CD4-positive, alpha-beta T cell (primary cell): ENCODE measurements at regions not wholly inside any gene's neighbourhood (a gene's known extent, or its start where the extent isn't known, plus 50 kb on each side); places are given as distances from the start of the nearest gene placed in this dataset.

Experiments
- ATAC-seq: fragments of 200-7000 bp; cut with Tn5 transposase; one replicate; pipeline ENCODE4 v1.10.0; 2022; ENCODE audit warnings: mild to moderate bottlenecking; ENCODE audit not compliant: poor library complexity
- CTCF ChIA-PET: fragments of 350-600 bp; sonication (Branson Sonifier 250); formaldehyde crosslinking; loops from one replicate; lab custom pipeline; 2021; ENCODE audit warnings: antibody characterized with exemption, inconsistent platforms; lab: Charles Lee
- POLR2A ChIA-PET: fragments of 350-600 bp; sonication (Branson Sonifier 250); formaldehyde crosslinking; loops from one replicate; lab custom pipeline; 2021; ENCODE audit warnings: antibody characterized with exemption, inconsistent platforms; lab: Charles Lee
- DNase-seq, 14 experiments: peaks; one replicate each; pipeline ENCODE4 v3.0.0-alpha.2; 2013 to 2020; ENCODE audit warnings: mixed read lengths in 2 of 14
- H3K27ac ChIP-seq, 2 donors: one replicate each; pipeline versions ENCODE4 v1.5.1 to v1.7.0; 2013; ENCODE audit warnings: low read length in 2 of 2, low read depth in 1 of 2, mild to moderate bottlenecking in 1 of 2
- H3K27me3 ChIP-seq, 2 experiments: 1 replicate in 1 of 2; 2 replicates in 1 of 2; pipeline versions ENCODE4 v1.6.1 to v1.7.0; 2013; ENCODE audit warnings: low read length in 2 of 2, control low read depth in 1 of 2, mild to moderate bottlenecking in 1 of 2, moderate library complexity in 1 of 2; ENCODE audit not compliant: insufficient read depth in 2 of 2, control insufficient read depth in 1 of 2
- H3K36me3 ChIP-seq: one replicate; pipeline ENCODE4 v1.6.1; 2013; ENCODE audit warnings: low read length, control low read depth; ENCODE audit not compliant: insufficient read depth
- H3K4me1 ChIP-seq: one replicate; pipeline ENCODE4 v1.6.1; 2013; ENCODE audit warnings: low read length, control low read depth; ENCODE audit not compliant: insufficient read depth
- H3K4me3 ChIP-seq: one replicate; pipeline ENCODE4 v1.5.1; 2013; ENCODE audit warnings: mild to moderate bottlenecking, low read length, moderate library complexity
- H3K9me3 ChIP-seq, 2 experiments: 1 replicate in 1 of 2; 2 replicates in 1 of 2; pipeline versions ENCODE4 v1.6.1 to v1.7.0; 2013; ENCODE audit warnings: low read length in 2 of 2, mild to moderate bottlenecking in 2 of 2, control low read depth in 1 of 2, moderate library complexity in 1 of 2; ENCODE audit not compliant: control insufficient read depth in 1 of 2, insufficient read depth in 1 of 2
- H3K27ac Mint-ChIP-seq: one replicate; pipeline ENCODE4 v1.8.0; 2020; ENCODE audit warnings: mixed read lengths
- H3K27me3 Mint-ChIP-seq: one replicate; pipeline ENCODE4 v1.8.0; 2021; ENCODE audit warnings: mixed read lengths
- H3K36me3 Mint-ChIP-seq: one replicate; pipeline ENCODE4 v1.8.0; 2021; ENCODE audit warnings: low read depth, mixed read lengths
- H3K4me1 Mint-ChIP-seq: one replicate; pipeline ENCODE4 v1.8.0; 2021; ENCODE audit warnings: low read depth, mixed read lengths
- H3K4me3 Mint-ChIP-seq: one replicate; pipeline ENCODE4 v1.8.0; 2020; ENCODE audit warnings: mild to moderate bottlenecking, mixed read lengths
- H3K9me3 Mint-ChIP-seq: one replicate; pipeline ENCODE4 v1.8.0; 2020; ENCODE audit warnings: mixed read lengths
- CTCF ChIP-seq: fragments of 200-600 bp; IDR thresholded peaks from one replicate; pipeline ENCODE4 v1.8.0; 2022; ENCODE audit warnings: antibody characterized with exemption, mild to moderate bottlenecking
- intact Hi-C, 2 experiments: fragments of 100-400 bp; cut with DNase I in 1 of 2; cut with micrococcal nuclease in 1 of 2; formaldehyde crosslinking; loops; one replicate each; pipeline versions ENCODE4 v1.15.1 to v1.9.0; 2023 to 2025; cut with DNase I, micrococcal nuclease

GRCh38 chr18:56120782-56121181 is 517.6 kb downstream of the TXNL1 start:
- H3K9me3 Mint-ChIP-seq, result no peaks in the 10 kb centered on the region
- H3K27me3 ChIP-seq, result no peaks in the 10 kb centered on the region
- H3K9me3 ChIP-seq, result peaks cover 0 to 3% of the 10 kb centered on the region in 2 experiments
- no peaks in the 10 kb centered on the region for H3K36me3 ChIP-seq
- DNase-seq, result no peak
- no peak overlapping the region for H3K4me3 Mint-ChIP-seq
- H3K27me3 Mint-ChIP-seq, result no peaks in the 10 kb centered on the region
- no peak for ATAC-seq
- no peak overlapping the region for H3K27ac Mint-ChIP-seq
- H3K4me3 ChIP-seq, result no peak overlapping the region
- no peak for TF ChIP-seq CTCF
- no peaks in the 10 kb centered on the region for H3K4me1 ChIP-seq
- ChIA-PET CTCF (no interaction called here), POLR2A (no interaction called here)
- no peak overlapping the region for H3K27ac ChIP-seq
- H3K4me1 Mint-ChIP-seq, result no peaks in the 10 kb centered on the region
- no peaks in the 10 kb centered on the region for H3K36me3 Mint-ChIP-seq
- intact Hi-C loops, result no loop called here

GRCh38 chr18:56119681-56120080 is 518.7 kb downstream of the TXNL1 start:
- Histone ChIP-seq H3K4me3 (no peak overlapping the region), H3K4me1 (no peaks in the 10 kb centered on the region), H3K36me3 (no peaks in the 10 kb centered on the region), H3K9me3 (peaks cover 0 to 3% of the 10 kb centered on the region in 2 experiments), H3K27me3 (no peaks in the 10 kb centered on the region), H3K27ac (no peak overlapping the region)
- CTCF ChIA-PET, result no interaction called here
- POLR2A ChIA-PET, result no interaction called here
- no peaks in the 10 kb centered on the region for H3K4me1 Mint-ChIP-seq
- no peaks in the 10 kb centered on the region for H3K9me3 Mint-ChIP-seq
- intact Hi-C loops, result no loop called here
- no peak overlapping the region for H3K4me3 Mint-ChIP-seq
- no peaks in the 10 kb centered on the region for H3K27me3 Mint-ChIP-seq
- H3K27ac Mint-ChIP-seq, result no peak overlapping the region
- H3K36me3 Mint-ChIP-seq, result no peaks in the 10 kb centered on the region
- DNase-seq, result no peak
- no peak for ATAC-seq
- TF ChIP-seq CTCF, result no peak

- Mint-ChIP-seq H3K9me3 (no peaks in the 10 kb centered on the region), H3K36me3 (no peaks in the 10 kb centered on the region), H3K4me3 (no peak overlapping the region), H3K4me1 (no peaks in the 10 kb centered on the region), H3K27me3 (no peaks in the 10 kb centered on the region), H3K27ac (no peak overlapping the region)
- Histone ChIP-seq H3K27me3 (no peaks in the 10 kb centered on the region), H3K27ac (no peak overlapping the region), H3K4me3 (no peak overlapping the region), H3K4me1 (no peaks in the 10 kb centered on the region), H3K36me3 (no peaks in the 10 kb centered on the region), H3K9me3 (peaks cover 0 to 3% of the 10 kb centered on the region in 2 experiments)
- ATAC-seq (no peak), DNase-seq (no peak)
- intact Hi-C loops, result no loop called here
- no peak for TF ChIP-seq CTCF
- POLR2A ChIA-PET, result no interaction called here
- CTCF ChIA-PET, result no interaction called here
Measured at GRCh38 chr18:56118422-56118821, 520.0 kb downstream of the TXNL1 start.
